ENCODE measurements at regions not wholly inside any gene's neighbourhood (a gene's known extent, or its start where the extent isn't known, plus 50 kb on each side); places are given as distances from the start of the nearest gene placed in this dataset.

DNA sequence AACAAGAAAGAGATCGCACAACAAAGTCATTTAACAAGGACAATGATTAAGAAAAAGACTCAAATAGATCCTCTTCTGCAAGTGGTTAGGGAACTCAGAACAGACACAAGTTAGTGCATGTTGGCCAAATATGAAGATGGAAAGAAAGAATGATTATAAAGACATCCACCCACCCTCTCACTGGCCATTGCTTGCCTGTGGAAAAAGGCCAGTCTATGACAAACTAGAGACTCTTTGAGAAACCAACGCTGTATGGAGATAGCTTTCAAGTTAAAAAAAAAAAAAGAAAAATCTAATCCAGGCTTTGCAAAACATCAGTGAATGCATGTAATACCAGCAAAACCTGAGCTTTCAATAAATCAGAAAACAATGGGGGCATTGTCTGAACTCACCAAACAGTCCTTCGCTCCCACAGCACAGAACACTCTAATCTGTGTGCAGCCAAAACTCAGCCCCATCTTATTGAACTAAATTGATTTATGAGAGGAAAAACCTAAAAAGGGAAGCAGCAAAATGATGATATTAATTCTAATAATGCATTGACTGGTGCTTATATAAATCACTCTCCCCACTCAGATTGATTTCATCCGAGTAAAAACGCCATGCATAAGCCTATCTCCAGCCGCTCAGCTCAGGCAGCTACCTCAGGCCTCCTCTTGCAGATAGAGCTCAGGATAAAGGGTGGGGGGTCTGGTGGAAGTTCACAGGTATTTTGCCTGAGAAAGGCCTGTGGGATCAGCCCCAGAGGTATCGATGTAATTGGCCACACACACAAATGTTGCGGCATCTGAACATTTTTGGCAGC, 547.1 kb downstream of the CCDC171 start:
- Mint-ChIP-seq H3K9me3 (peaks cover 4% of the 10 kb centered on the region), H3K4me1 (no peaks in the 10 kb centered on the region), H3K27me3 (no peaks in the 10 kb centered on the region), H3K27ac (no peak overlapping the region), H3K4me3 (no peak overlapping the region), H3K36me3 (ENCODE audit: low read depth) (no peaks in the 10 kb centered on the region)
- ATAC-seq (replicated peaks), result no peak

GRCh38 chr9:16100537-16101091, 547.8 kb downstream of the CCDC171 start:
- no peak overlapping the region for H3K27ac Mint-ChIP-seq
- H3K4me1 Mint-ChIP-seq, result no peaks in the 10 kb centered on the region
- peaks cover under 1% of the 10 kb centered on the region for H3K9me3 Mint-ChIP-seq
- H3K27me3 Mint-ChIP-seq, result no peaks in the 10 kb centered on the region
- H3K36me3 Mint-ChIP-seq (ENCODE audit: low read depth), result no peaks in the 10 kb centered on the region
- ATAC-seq (replicated peaks), result no peak
- no peak overlapping the region for H3K4me3 Mint-ChIP-seq

- Mint-ChIP-seq H3K9me3 (no peaks in the 10 kb centered on the region), H3K4me3 (no peak overlapping the region), H3K27me3 (no peaks in the 10 kb centered on the region), H3K36me3 (ENCODE audit: low read depth) (no peaks in the 10 kb centered on the region), H3K4me1 (no peaks in the 10 kb centered on the region), H3K27ac (no peak overlapping the region)
- ATAC-seq (replicated peaks), result no peak
Observed at GRCh38 chr9:16102154-16102553, 549.3 kb downstream of the CCDC171 start.

- Mint-ChIP-seq H3K27me3 (no peaks in the 10 kb centered on the region), H3K4me1 (no peaks in the 10 kb centered on the region), H3K36me3 (ENCODE audit: low read depth) (no peaks in the 10 kb centered on the region), H3K4me3 (no peak overlapping the region), H3K9me3 (no peaks in the 10 kb centered on the region), H3K27ac (no peak overlapping the region)
- ATAC-seq (replicated peaks), result no peak
Observed at GRCh38 chr9:16103620-16104397, 551.0 kb downstream of the CCDC171 start.

DNA sequence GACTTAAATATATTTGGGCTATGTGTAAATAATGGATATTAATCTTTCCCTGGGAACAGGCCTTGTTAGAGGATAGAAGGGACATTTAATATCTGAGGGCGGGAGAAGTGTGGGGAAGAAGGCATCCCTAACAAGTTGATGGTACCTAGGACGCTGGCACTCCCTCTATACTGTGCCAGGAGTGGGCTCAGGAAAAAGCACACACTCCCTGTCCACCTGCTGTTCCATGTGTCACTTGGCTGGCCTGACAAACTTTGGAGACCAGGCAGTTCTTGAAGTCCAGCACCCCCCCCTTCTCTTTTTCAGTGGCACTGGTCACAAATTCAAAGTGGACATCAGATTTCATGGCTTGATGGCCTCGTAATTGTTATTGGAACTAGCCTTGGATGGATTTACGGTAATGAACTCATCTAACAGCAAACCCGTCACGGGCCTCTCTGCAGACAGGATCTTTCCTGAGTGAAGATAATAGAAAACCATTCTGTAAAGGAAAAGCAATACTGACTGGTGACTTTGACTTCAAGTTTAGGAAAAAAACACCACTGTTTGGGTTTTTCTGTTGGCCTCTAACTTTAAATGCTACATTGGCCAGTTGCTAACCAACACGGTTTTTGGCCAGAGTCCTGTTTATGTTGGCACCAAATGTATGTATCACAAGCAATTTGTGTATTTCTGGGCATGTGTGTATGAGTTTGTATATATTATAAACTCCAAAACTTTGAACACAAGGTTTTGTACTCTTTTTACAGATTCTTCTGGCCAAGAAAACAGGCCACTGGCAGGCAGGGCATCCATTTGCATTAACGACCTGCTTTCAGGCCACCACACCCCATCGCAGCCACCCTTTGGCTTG, 552.6 kb downstream of the CCDC171 start:
- Mint-ChIP-seq H3K4me1 (no peaks in the 10 kb centered on the region), H3K27ac (no peak overlapping the region), H3K27me3 (no peaks in the 10 kb centered on the region), H3K9me3 (no peaks in the 10 kb centered on the region), H3K4me3 (no peak overlapping the region), H3K36me3 (ENCODE audit: low read depth) (no peaks in the 10 kb centered on the region)
- ATAC-seq (replicated peaks), result no peak

DNA sequence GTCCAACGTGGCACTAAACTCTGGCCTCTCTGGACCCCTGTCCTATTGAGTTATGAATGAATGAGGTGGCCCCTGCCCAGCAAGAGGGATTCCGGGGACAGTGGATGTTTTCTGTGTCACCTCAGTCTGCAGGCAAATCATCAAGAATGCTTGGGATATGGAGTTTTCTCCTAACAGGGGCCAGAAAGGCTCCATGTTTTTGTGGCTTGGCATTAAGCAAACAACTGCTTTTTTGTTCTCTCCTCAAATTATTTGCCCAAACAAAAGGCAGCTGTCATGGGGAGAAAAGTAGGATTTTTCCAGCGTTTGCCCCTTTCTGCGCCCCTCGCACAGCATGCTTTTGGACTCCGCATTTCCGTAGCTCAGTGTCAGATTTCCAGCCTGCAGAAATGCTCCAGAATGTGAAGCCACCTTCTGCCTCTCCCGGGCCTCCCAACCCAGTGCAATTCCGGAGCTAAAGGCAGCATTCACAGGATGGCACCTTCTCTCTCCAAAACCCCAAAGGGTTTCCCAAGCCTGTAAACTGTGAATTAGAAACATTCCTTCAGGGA, 553.3 kb downstream of the CCDC171 start:
- Mint-ChIP-seq H3K4me3 (no peak overlapping the region), H3K9me3 (no peaks in the 10 kb centered on the region), H3K4me1 (no peaks in the 10 kb centered on the region), H3K27ac (no peak overlapping the region), H3K36me3 (ENCODE audit: low read depth) (no peaks in the 10 kb centered on the region), H3K27me3 (no peaks in the 10 kb centered on the region)
- no peak for ATAC-seq (replicated peaks)

DNA sequence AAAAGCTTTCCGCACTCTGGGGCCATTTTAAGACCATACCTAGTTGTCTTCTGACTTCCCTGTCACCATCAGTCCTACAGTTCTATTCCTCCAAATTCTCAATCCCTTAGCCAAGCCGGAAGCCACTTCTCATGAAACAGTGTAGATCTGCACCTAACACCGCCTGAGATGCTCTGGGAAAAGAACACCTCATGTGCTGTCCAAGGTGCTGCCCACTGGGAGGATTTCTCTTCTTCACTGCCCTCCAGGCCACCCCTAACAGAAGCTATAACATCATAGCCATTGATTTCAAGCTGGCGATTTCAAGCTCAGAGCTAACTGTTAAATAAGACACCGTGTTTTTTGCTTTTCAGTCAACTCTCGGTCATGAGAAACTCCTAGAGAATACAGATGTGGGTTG, 559.3 kb downstream of the CCDC171 start:
- H3K4me1 Mint-ChIP-seq, result no peaks in the 10 kb centered on the region
- H3K9me3 Mint-ChIP-seq, result peaks cover 3% of the 10 kb centered on the region
- no peak for ATAC-seq (replicated peaks)
- H3K27me3 Mint-ChIP-seq, result peaks cover 3% of the 10 kb centered on the region
- no peaks in the 10 kb centered on the region for H3K36me3 Mint-ChIP-seq (ENCODE audit: low read depth)
- no peak overlapping the region for H3K4me3 Mint-ChIP-seq
- H3K27ac Mint-ChIP-seq, result no peak overlapping the region

DNA sequence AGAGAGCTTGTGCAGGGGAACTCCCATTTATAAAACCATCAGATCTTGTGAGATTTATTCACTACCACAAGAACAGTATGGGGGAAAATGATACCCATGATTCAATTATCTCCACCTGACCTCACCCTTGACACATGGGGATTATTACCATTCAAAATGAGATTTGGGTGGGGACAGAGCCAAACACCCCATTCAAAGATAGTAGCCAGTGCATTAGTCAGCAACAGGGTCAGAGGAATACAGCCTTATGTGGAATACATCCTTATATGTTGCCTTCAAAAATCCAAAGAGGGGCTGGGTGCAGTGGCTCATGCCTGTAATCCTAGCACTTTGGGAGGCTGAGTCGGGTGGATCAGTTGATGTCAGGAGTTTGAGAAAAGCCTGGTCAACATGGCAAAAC, 563.2 kb downstream of the CCDC171 start:
- ATAC-seq (replicated peaks), result peak; percentile 18
- Mint-ChIP-seq H3K4me3 (no peak overlapping the region), H3K9me3 (peaks cover 3% of the 10 kb centered on the region), H3K36me3 (ENCODE audit: low read depth) (no peaks in the 10 kb centered on the region), H3K4me1 (no peaks in the 10 kb centered on the region), H3K27ac (no peak overlapping the region), H3K27me3 (peaks cover 3% of the 10 kb centered on the region)

DNA sequence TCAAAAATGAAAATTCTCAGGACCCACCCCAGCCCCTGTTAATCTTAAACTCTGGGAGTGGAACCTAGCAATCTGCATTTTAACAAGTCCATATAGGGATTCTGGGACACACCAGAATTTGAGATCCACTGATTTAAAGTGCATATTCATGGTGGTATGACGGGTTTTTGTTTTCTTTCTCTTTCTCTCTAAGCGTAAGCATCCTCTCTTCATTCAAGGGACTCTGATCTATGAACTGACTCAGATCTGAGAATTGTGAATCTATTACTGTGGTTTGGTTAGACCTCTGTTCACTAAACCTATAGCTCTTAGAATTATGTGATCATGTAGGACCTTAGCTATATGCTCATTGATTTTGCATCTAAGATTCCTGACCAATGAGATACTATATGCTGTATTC, 565.2 kb downstream of the CCDC171 start:
- Mint-ChIP-seq H3K4me3 (no peak overlapping the region), H3K27ac (no peak overlapping the region), H3K9me3 (peaks cover under 1% of the 10 kb centered on the region), H3K36me3 (ENCODE audit: low read depth) (no peaks in the 10 kb centered on the region), H3K27me3 (no peaks in the 10 kb centered on the region), H3K4me1 (no peaks in the 10 kb centered on the region)
- ATAC-seq (replicated peaks), result no peak

GRCh38 chr9:16119261-16120230, 566.7 kb downstream of the CCDC171 start:
- Mint-ChIP-seq H3K36me3 (ENCODE audit: low read depth) (no peaks in the 10 kb centered on the region), H3K4me1 (no peaks in the 10 kb centered on the region), H3K27me3 (no peaks in the 10 kb centered on the region), H3K27ac (no peak overlapping the region), H3K4me3 (no peak overlapping the region), H3K9me3 (peaks cover 4% of the 10 kb centered on the region)
- no peak for ATAC-seq (replicated peaks)

DNA sequence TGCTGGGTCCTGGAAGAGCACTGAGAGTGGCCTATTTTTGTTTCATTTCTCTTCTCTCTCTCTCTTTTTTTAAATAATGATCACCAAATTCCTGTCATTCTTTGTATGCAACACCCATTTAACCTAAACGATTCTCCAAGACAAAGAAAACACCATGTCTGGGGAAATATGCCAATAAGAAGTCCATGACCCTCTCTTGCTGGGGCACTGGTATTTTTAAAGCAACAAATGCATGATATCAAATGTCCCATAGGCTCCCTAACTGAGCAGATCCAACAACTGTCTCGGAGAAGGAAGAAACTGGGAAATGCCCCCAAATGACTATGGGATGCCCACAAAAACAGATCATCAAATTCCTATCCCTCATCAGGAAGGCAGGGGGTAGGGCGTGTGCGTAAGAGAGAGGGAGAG, 567.4 kb downstream of the CCDC171 start:
- Mint-ChIP-seq H3K27me3 (no peaks in the 10 kb centered on the region), H3K4me1 (no peaks in the 10 kb centered on the region), H3K4me3 (no peak overlapping the region), H3K9me3 (peaks cover 4% of the 10 kb centered on the region), H3K27ac (no peak overlapping the region), H3K36me3 (ENCODE audit: low read depth) (no peaks in the 10 kb centered on the region)
- no peak for ATAC-seq (replicated peaks)

DNA sequence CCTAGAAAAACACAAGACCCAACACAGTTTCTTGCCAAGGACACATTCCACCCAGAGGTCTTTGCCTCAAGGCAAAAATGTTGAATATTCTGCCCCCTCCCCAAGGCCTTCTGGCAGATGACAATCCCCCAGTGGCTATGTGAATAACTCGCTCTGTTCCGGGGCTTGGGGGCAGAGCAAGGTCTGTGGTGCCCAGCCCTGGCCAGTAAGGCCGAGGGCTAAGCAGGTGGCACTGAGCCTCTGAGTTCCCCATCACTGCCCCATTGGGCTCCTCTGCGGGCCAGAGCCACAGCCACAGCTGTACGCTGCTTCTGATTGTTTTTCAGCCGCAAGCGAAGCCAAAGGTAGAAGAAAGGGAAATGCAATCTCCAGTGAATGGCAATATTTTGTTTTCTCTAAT, 567.9 kb downstream of the CCDC171 start:
- Mint-ChIP-seq H3K27me3 (no peaks in the 10 kb centered on the region), H3K4me3 (no peak overlapping the region), H3K27ac (no peak overlapping the region), H3K4me1 (no peaks in the 10 kb centered on the region), H3K36me3 (ENCODE audit: low read depth) (no peaks in the 10 kb centered on the region), H3K9me3 (peaks cover 4% of the 10 kb centered on the region)
- ATAC-seq (replicated peaks), result no peak

GRCh38 chr9:16121168-16121567, 568.3 kb downstream of the CCDC171 start:
- Mint-ChIP-seq H3K27ac (no peak overlapping the region), H3K4me3 (no peak overlapping the region), H3K9me3 (peaks cover 4% of the 10 kb centered on the region), H3K4me1 (no peaks in the 10 kb centered on the region), H3K36me3 (ENCODE audit: low read depth) (no peaks in the 10 kb centered on the region), H3K27me3 (no peaks in the 10 kb centered on the region)
- no peak for ATAC-seq (replicated peaks)
